Upper lobe of left lung (tissue), 6 donors: ENCODE measurements at regions not wholly inside any gene's neighbourhood (a gene's known extent, or its start where the extent isn't known, plus 50 kb on each side); places are given as distances from the start of the nearest gene placed in this dataset.

Experiments
- ATAC-seq, 2 donors: fragments of 200-7000 bp; cut with Tn5 transposase; one replicate each; pipeline ENCODE4 v1.9.1; 2022; ENCODE audit warnings: mild to moderate bottlenecking in 2 of 2, moderate library complexity in 2 of 2; ENCODE audit not compliant: low FRiP score in 2 of 2
- DNase-seq, 2 donors: peaks; one replicate each; pipeline ENCODE4 v3.0.0-alpha.2; 2019 to 2020
- H3K27ac ChIP-seq, 4 donors: fragments of 200-600 bp; sonication (generic); one replicate each; pipeline ENCODE4 v1.5.1; 2016 to 2019
- H3K27me3 ChIP-seq, 4 donors: fragments of 200-600 bp; sonication (generic); one replicate each; pipeline ENCODE4 v1.5.1; 2017 to 2019
- H3K36me3 ChIP-seq, 4 donors: fragments of 200-600 bp; sonication (generic); one replicate each; pipeline ENCODE4 v1.5.1; 2016 to 2019
- H3K4me1 ChIP-seq, 4 donors: fragments of 200-600 bp; sonication (generic); one replicate each; pipeline ENCODE4 v1.5.1; 2018 to 2019
- H3K4me3 ChIP-seq, 4 donors: fragments of 200-600 bp; sonication (generic); one replicate each; pipeline ENCODE4 v1.5.1; 2017 to 2019; ENCODE audit warnings: mild to moderate bottlenecking in 2 of 4, moderate library complexity in 1 of 4
- H3K9me3 ChIP-seq, 4 donors: fragments of 200-600 bp; sonication (generic); one replicate each; pipeline ENCODE4 v1.5.1; 2018 to 2019
- CTCF ChIP-seq, 6 experiments: fragments of 450-650 bp in 4 of 6; fragments of 200-600 bp in 2 of 6; sonication (generic) in 2 of 6; IDR thresholded peaks; one replicate each; pipeline ENCODE4 v1.5.1; 2016 to 2019; ENCODE audit warnings: antibody characterized with exemption in 6 of 6
- EP300 ChIP-seq, 4 donors: sonication (generic); formaldehyde crosslinking; IDR thresholded peaks; one replicate each; pipeline ENCODE4 v1.5.1; 2017; ENCODE audit warnings: antibody characterized with exemption in 4 of 4, control low read depth in 2 of 4
- POLR2A ChIP-seq, 4 donors: fragments of 450-650 bp; IDR thresholded peaks; one replicate each; pipeline ENCODE4 v1.5.1; 2016 to 2017; ENCODE audit warnings: antibody characterized with exemption in 4 of 4, mild to moderate bottlenecking in 2 of 4
- POLR2AphosphoS5 ChIP-seq, 2 donors: sonication (generic); formaldehyde crosslinking; IDR thresholded peaks; one replicate each; pipeline ENCODE4 v1.5.1; 2017; ENCODE audit warnings: antibody characterized with exemption in 2 of 2
- WGBS, 2 donors: methylation state at CpG; one replicate each; pipeline ENCODE4 v1.1.5; 2017 to 2018; 5-methylcytosine and 5-hydroxymethylcytosine counted together
- donor health status: DM: no; HTN: no; CAD: no; lungs with moderate emphysema.
- donor health status: DM: no; HTN: yes; CAD: no; lungs with severe emphysema.

- no peaks in the 10 kb centered on the region for H3K9me3 ChIP-seq
- TF ChIP-seq EP300 (IDR thresholded peaks at IDR 0.05) (no peak), CTCF (IDR thresholded peaks at IDR 0.05) (no peak), POLR2AphosphoS5 (IDR thresholded peaks at IDR 0.05) (no peak), POLR2A (IDR thresholded peaks at IDR 0.05) (no peak)
- H3K27me3 ChIP-seq, result no peaks in the 10 kb centered on the region
- no peaks in the 10 kb centered on the region for H3K4me1 ChIP-seq
- no peak for DNase-seq
- WGBS, 2 donors, result 62 to 67% methylated on average over 2 of the region's 2 CpGs
- no peak overlapping the region for H3K27ac ChIP-seq
- no peak for ATAC-seq
- H3K4me3 ChIP-seq, result no peak overlapping the region
- H3K36me3 ChIP-seq, result no peaks in the 10 kb centered on the region
Observed at GRCh38 chr13:65606622-65607021, 1623.5 kb downstream of the PCDH9 start.

- no peak for TF ChIP-seq POLR2AphosphoS5 (IDR thresholded peaks at IDR 0.05)
- TF ChIP-seq POLR2A (IDR thresholded peaks at IDR 0.05), result no peak
- no peak for TF ChIP-seq CTCF (IDR thresholded peaks at IDR 0.05)
- TF ChIP-seq EP300 (IDR thresholded peaks at IDR 0.05), result no peak
- H3K36me3 ChIP-seq, result no peaks in the 10 kb centered on the region
- no peaks in the 10 kb centered on the region for H3K4me1 ChIP-seq
- no peak overlapping the region for H3K27ac ChIP-seq
- no peaks in the 10 kb centered on the region for H3K9me3 ChIP-seq
- DNase-seq, result no peak
- H3K4me3 ChIP-seq, result no peak overlapping the region
- H3K27me3 ChIP-seq, result no peaks in the 10 kb centered on the region
- no peak for ATAC-seq
Observed at GRCh38 chr13:65605396-65605795, 1624.7 kb downstream of the PCDH9 start.

GRCh38 chr13:65603160-65603559 is 1627.0 kb downstream of the PCDH9 start:
- ATAC-seq (no peak), DNase-seq (no peak)
- 81 to 90% methylated on average over 3 of the region's 3 CpGs for WGBS, 2 donors
- Histone ChIP-seq H3K4me1 (peaks cover 0 to 3% (median 0%) of the 10 kb centered on the region in 4 donors), H3K4me3 (no peak overlapping the region), H3K27ac (no peak overlapping the region), H3K27me3 (no peaks in the 10 kb centered on the region), H3K36me3 (no peaks in the 10 kb centered on the region), H3K9me3 (no peaks in the 10 kb centered on the region)
- no peak for TF ChIP-seq POLR2AphosphoS5 (IDR thresholded peaks at IDR 0.05)
- no peak for TF ChIP-seq EP300 (IDR thresholded peaks at IDR 0.05)
- TF ChIP-seq POLR2A (IDR thresholded peaks at IDR 0.05), result no peak
- no peak for TF ChIP-seq CTCF (IDR thresholded peaks at IDR 0.05)

- DNase-seq, result no peak
- H3K27ac ChIP-seq, result no peak overlapping the region
- H3K9me3 ChIP-seq, result no peaks in the 10 kb centered on the region
- ATAC-seq, result no peak
- no peak overlapping the region for H3K4me3 ChIP-seq
- WGBS, 2 donors, result 53 to 68% methylated on average over 1 of the region's 1 CpG
- no peak for TF ChIP-seq POLR2A (IDR thresholded peaks at IDR 0.05)
- TF ChIP-seq POLR2AphosphoS5 (IDR thresholded peaks at IDR 0.05), result no peak
- no peak for TF ChIP-seq CTCF (IDR thresholded peaks at IDR 0.05)
- no peak for TF ChIP-seq EP300 (IDR thresholded peaks at IDR 0.05)
- no peaks in the 10 kb centered on the region for H3K36me3 ChIP-seq
- peaks cover 0 to 3% (median 0%) of the 10 kb centered on the region in 4 donors for H3K4me1 ChIP-seq
- H3K27me3 ChIP-seq, result no peaks in the 10 kb centered on the region
Observed at GRCh38 chr13:65601855-65602254, 1628.3 kb downstream of the PCDH9 start.

- WGBS, 2 donors, result 45 to 74% methylated on average over 4 of the region's 4 CpGs
- DNase-seq, result no peak
- no peak for ATAC-seq
- H3K9me3 ChIP-seq, result no peaks in the 10 kb centered on the region
- no peaks in the 10 kb centered on the region for H3K27me3 ChIP-seq
- no peak for TF ChIP-seq CTCF (IDR thresholded peaks at IDR 0.05)
- TF ChIP-seq POLR2A (IDR thresholded peaks at IDR 0.05), result no peak
- no peak for TF ChIP-seq POLR2AphosphoS5 (IDR thresholded peaks at IDR 0.05)
- TF ChIP-seq EP300 (IDR thresholded peaks at IDR 0.05), result no peak
- H3K36me3 ChIP-seq, result no peaks in the 10 kb centered on the region
- peaks cover 0 to 3% (median 0%) of the 10 kb centered on the region in 4 donors for H3K4me1 ChIP-seq
- H3K27ac ChIP-seq, result no peak overlapping the region
- no peak overlapping the region for H3K4me3 ChIP-seq
Observed at GRCh38 chr13:65600702-65601101, 1629.4 kb downstream of the PCDH9 start.
